MM.1S (cell line): ENCODE measurements at regions not wholly inside any gene's neighbourhood (a gene's known extent, or its start where the extent isn't known, plus 50 kb on each side); places are given as distances from the start of the nearest gene placed in this dataset.

Experiments
- EZH2 ChIP-seq: fragments of 300-600 bp; sonication (generic); optimal IDR thresholded peaks from 2 replicates; pipeline ENCODE3; 2017; ENCODE audit warnings: low read depth, mild to moderate bottlenecking, antibody characterized with exemption, low read length, mixed read lengths
- TF ChIP-seq, protein P1 (sequence below): fragments of 300-600 bp; sonication (generic); IDR thresholded peaks from 2 replicates; pipeline ENCODE4 v1.5.1; 2016; ENCODE audit warnings: antibody characterized with exemption, low read length, mixed read lengths

DNA sequence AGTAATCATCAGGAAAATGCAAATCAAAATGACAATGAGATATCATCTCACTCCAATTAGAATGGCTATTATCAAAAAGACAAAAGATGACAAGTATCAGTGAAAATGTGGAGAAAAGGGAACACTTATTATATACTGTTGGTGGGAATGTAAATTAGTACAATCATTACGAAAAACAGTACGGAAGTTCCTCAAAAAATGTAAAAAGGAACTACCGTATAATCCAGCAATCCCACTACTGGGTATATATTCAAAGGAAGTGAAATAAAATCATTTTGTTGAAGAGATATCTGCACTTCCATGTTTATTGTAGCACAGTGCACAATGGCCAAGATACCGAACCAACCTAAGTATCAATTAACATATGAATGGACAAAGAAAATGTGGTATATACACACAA lies 52.4 kb upstream of the TEX51 start:
- TF ChIP-seq, protein P1, sequence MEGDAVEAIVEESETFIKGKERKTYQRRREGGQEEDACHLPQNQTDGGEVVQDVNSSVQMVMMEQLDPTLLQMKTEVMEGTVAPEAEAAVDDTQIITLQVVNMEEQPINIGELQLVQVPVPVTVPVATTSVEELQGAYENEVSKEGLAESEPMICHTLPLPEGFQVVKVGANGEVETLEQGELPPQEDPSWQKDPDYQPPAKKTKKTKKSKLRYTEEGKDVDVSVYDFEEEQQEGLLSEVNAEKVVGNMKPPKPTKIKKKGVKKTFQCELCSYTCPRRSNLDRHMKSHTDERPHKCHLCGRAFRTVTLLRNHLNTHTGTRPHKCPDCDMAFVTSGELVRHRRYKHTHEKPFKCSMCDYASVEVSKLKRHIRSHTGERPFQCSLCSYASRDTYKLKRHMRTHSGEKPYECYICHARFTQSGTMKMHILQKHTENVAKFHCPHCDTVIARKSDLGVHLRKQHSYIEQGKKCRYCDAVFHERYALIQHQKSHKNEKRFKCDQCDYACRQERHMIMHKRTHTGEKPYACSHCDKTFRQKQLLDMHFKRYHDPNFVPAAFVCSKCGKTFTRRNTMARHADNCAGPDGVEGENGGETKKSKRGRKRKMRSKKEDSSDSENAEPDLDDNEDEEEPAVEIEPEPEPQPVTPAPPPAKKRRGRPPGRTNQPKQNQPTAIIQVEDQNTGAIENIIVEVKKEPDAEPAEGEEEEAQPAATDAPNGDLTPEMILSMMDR: no peak
- no peak for TF ChIP-seq EZH2
